ENCODE measurements at regions not wholly inside any gene's neighbourhood (a gene's known extent, or its start where the extent isn't known, plus 50 kb on each side); places are given as distances from the start of the nearest gene placed in this dataset.

DNA sequence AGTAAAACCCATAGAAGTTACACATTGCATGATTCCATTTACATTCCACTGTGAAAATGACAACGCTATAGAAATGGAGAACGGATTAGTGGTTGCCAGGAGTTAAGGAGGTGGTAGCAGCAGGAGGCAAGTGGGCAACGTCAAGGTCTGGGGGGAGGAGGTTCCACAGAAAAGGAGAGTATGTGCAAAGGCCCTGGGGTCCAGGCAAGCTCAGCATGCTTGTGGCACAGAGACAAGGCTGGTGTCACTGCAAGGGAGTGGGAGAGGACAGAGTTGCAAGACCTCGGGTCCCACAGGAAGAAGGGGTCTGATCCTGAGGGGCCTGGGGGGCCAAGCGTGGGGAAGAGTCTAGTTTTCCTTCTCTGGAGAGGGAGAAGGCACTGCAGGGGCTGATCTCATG is 240.8 kb downstream of the MN1 start:
- TF ChIP-seq, protein P1, sequence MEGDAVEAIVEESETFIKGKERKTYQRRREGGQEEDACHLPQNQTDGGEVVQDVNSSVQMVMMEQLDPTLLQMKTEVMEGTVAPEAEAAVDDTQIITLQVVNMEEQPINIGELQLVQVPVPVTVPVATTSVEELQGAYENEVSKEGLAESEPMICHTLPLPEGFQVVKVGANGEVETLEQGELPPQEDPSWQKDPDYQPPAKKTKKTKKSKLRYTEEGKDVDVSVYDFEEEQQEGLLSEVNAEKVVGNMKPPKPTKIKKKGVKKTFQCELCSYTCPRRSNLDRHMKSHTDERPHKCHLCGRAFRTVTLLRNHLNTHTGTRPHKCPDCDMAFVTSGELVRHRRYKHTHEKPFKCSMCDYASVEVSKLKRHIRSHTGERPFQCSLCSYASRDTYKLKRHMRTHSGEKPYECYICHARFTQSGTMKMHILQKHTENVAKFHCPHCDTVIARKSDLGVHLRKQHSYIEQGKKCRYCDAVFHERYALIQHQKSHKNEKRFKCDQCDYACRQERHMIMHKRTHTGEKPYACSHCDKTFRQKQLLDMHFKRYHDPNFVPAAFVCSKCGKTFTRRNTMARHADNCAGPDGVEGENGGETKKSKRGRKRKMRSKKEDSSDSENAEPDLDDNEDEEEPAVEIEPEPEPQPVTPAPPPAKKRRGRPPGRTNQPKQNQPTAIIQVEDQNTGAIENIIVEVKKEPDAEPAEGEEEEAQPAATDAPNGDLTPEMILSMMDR (conservative IDR thresholded peaks at IDR 0.05; ENCODE audit: control insufficient read depth, insufficient read depth, low read depth, low read length): no peak

DNA sequence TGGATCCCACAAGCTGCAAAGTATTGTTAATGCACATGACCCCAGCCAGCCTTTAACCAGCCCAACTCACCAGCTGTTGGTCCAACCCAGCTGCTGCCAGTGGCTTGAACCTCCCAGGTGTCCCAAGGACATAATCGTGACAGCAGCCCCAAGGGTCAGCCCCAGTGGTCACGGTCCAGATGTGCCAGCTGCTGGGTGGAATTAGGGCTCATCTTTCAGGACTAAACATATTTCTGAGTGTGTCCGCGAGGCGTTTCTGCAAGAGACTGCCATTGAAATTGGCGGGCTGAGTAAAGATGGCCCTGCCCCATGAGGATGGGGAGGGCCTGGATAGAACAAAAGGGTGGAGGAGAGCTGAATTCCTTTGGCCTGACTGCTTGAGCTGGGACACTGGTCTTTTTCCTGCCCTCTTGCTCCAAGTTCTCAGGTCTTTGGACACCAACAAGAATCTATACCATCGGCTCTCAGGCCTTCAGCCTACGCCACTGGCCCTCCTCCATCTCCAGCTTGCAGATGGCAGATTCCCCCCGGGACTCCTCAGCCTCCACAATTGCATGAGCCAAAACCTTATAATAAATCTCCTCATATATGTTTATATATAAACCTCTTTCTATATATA is 240.2 kb downstream of the MN1 start:
- TF ChIP-seq, protein P1 (conservative IDR thresholded peaks at IDR 0.05; ENCODE audit: control insufficient read depth, insufficient read depth, low read depth, low read length): no peak
- no peak for DNase-seq (ENCODE audit: low read depth)
- H3K4me3 ChIP-seq (ENCODE audit: control insufficient read depth, low read depth, low read length): no peak overlapping the region

More for the DNA sequence above, 240.8 kb downstream of the MN1 start:
- H3K4me3 ChIP-seq (ENCODE audit: control insufficient read depth, low read depth, low read length): no peak overlapping the region
- no peak for DNase-seq (ENCODE audit: low read depth)

DNA sequence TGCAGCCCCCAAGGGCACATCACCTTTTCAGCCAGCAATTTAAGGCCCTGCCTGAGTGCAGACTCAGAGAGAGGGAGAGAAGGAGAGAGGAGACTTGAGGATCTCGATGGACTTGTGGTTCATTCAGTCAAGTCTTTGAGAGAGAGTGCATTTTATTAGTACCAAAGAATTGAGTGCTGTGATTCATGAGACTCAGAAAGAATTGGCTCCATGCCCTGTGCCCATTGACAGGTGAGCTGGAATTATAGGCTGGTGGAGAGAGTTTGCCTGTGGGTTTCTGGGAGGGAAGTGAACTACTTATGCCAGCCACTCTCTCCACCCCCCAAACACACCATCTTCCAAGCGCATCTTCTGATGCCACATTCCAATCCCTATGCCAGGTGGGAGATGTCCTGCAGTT is 236.8 kb downstream of the MN1 start:
- no peak for DNase-seq (ENCODE audit: low read depth)
- H3K4me3 ChIP-seq (ENCODE audit: control insufficient read depth, low read depth, low read length): no peak overlapping the region
- TF ChIP-seq, protein P1 (conservative IDR thresholded peaks at IDR 0.05; ENCODE audit: control insufficient read depth, insufficient read depth, low read depth, low read length): no peak

DNA sequence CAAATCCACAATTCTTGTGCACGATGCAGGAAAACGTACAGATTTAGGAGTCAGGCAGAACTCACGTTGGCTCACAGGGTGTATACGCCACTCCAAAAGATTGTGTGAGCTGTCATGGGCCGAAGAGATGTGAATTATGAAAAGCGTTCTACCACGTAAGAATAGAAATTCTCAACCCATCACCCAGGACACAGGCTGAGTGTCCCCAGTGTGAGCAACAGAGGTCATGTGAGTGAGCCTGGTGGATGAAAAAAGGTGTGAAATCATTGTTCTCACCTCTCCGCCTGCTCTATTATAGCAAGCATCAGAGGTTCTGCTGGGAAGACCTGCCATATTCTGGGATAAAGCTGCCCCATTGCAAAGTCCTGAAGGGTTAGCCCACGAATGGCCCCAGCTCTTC is 235.0 kb downstream of the MN1 start:
- TF ChIP-seq, protein P1 (conservative IDR thresholded peaks at IDR 0.05; ENCODE audit: control insufficient read depth, insufficient read depth, low read depth, low read length): no peak
- no peak for DNase-seq (ENCODE audit: low read depth)
- H3K4me3 ChIP-seq (ENCODE audit: control insufficient read depth, low read depth, low read length): no peak overlapping the region

DNA sequence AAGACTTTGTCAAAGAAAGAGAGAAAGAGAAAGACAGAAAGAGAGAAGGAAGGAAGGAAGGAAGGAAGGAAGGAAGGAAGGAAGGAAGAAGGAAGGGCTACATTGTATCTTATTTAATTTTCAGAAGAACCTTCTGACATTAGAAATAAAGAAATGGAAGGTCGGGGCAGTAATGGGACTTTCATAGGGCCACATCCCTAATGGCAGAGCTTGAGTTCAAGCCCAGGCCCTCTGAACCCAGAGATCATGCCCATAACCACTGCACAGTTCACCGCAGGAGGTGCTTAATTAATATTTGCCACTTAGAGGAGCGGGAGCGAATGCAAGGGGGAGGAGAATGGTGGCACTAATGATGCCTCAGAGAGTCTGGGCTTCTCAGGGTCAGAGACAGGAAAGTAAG is 233.3 kb downstream of the MN1 start:
- no peak for DNase-seq (ENCODE audit: low read depth)
- no peak overlapping the region for H3K4me3 ChIP-seq (ENCODE audit: control insufficient read depth, low read depth, low read length)
- TF ChIP-seq, protein P1 (conservative IDR thresholded peaks at IDR 0.05; ENCODE audit: control insufficient read depth, insufficient read depth, low read depth, low read length): no peak

DNA sequence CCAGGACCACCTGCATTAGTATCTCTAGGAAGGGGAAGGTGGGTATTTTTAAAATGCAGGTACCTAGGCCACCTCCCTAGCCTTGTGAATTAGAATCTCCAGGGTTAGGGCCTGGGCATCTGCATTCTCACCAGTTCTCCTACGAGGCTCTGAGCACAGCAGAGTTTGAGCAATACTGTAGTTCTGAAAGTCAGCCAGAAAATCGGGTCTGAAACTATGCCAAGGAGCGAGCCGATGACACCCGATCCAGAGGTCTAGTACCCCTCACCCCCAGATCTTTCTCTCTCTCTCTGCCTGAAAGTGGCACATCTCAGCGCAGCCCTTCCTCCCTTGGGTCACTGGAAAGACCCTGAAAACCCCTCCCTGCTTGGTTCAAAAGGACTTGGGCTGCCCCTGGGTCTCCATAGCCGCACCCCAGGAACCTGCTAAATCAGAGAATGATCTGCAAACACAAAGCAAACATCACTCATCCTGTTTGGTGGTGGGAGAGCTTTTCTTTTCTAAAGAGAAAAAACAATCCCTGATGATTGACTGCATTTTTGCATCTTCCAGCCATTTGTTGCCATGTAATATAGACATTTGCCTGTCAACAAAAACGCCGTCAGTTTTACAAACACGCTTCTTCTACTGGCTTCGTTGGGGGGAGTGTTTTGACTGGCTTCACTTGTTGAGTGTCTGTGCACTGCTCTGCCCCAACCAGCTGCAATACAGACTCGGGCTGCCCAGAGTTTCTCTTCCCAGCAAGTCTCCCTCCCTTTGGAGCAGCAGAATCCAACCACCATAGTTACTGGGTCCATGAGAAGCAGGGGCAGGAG is 229.9 kb downstream of the MN1 start:
- H3K4me3 ChIP-seq (ENCODE audit: control insufficient read depth, low read depth, low read length): no peak overlapping the region
- TF ChIP-seq, protein P1 (conservative IDR thresholded peaks at IDR 0.05; ENCODE audit: control insufficient read depth, insufficient read depth, low read depth, low read length): no peak
- DNase-seq (ENCODE audit: low read depth): no peak

All from fibroblast of mammary gland (primary cell).